Activated T-helper 17 cell treated with anti-CD3 and anti-CD28 coated beads, Interleukin-2, amount 50 U/mL, for 72 hours (primary cell): ENCODE measurements at regions not wholly inside any gene's neighbourhood (a gene's known extent, or its start where the extent isn't known, plus 50 kb on each side); places are given as distances from the start of the nearest gene placed in this dataset.

ENCODE experiments used
- ATAC-seq: fragments of 150-1000 bp; cut with Tn5 transposase; replicated peaks from 2 replicates; pipeline ENCODE4 v1.10.0; 2021; ENCODE audit warnings: mild to moderate bottlenecking, moderate library complexity
- H3K27ac Mint-ChIP-seq: one replicate; pipeline ENCODE4 v1.8.0; 2022; ENCODE audit warnings: mixed read lengths
- H3K27me3 Mint-ChIP-seq: one replicate; pipeline ENCODE4 v1.8.0; 2022; ENCODE audit warnings: mixed read lengths
- H3K36me3 Mint-ChIP-seq: one replicate; pipeline ENCODE4 v1.8.0; 2022; ENCODE audit warnings: low read depth, mild to moderate bottlenecking, mixed read lengths
- H3K4me1 Mint-ChIP-seq: one replicate; pipeline ENCODE4 v1.8.0; 2022; ENCODE audit warnings: mixed read lengths
- H3K4me3 Mint-ChIP-seq: one replicate; pipeline ENCODE4 v1.8.0; 2022; ENCODE audit warnings: mild to moderate bottlenecking, mixed read lengths
- H3K9me3 Mint-ChIP-seq: one replicate; pipeline ENCODE4 v1.8.0; 2022; ENCODE audit warnings: mixed read lengths

GRCh38 chr2:60278906-60279305 is 274.5 kb downstream of the BCL11A start:
- Mint-ChIP-seq H3K4me1 (no peaks in the 10 kb centered on the region), H3K4me3 (no peak overlapping the region), H3K27ac (no peak overlapping the region), H3K9me3 (no peaks in the 10 kb centered on the region), H3K27me3 (no peaks in the 10 kb centered on the region), H3K36me3 (no peaks in the 10 kb centered on the region)
- no peak for ATAC-seq

- Mint-ChIP-seq H3K27ac (no peak overlapping the region), H3K4me3 (no peak overlapping the region), H3K9me3 (no peaks in the 10 kb centered on the region), H3K36me3 (no peaks in the 10 kb centered on the region), H3K4me1 (no peaks in the 10 kb centered on the region), H3K27me3 (no peaks in the 10 kb centered on the region)
- no peak for ATAC-seq
Observed at GRCh38 chr2:60275958-60276357, 277.5 kb downstream of the BCL11A start.

GRCh38 chr2:60273836-60274235 is 279.6 kb downstream of the BCL11A start:
- no peaks in the 10 kb centered on the region for H3K9me3 Mint-ChIP-seq
- H3K36me3 Mint-ChIP-seq = no peaks in the 10 kb centered on the region
- no peaks in the 10 kb centered on the region for H3K4me1 Mint-ChIP-seq
- H3K27me3 Mint-ChIP-seq = no peaks in the 10 kb centered on the region
- no peak for ATAC-seq
- H3K27ac Mint-ChIP-seq = no peak overlapping the region
- no peak overlapping the region for H3K4me3 Mint-ChIP-seq

GRCh38 chr2:60271713-60272112 is 281.7 kb downstream of the BCL11A start:
- Mint-ChIP-seq H3K27ac (no peak overlapping the region), H3K4me3 (no peak overlapping the region), H3K27me3 (no peaks in the 10 kb centered on the region), H3K4me1 (no peaks in the 10 kb centered on the region), H3K36me3 (no peaks in the 10 kb centered on the region), H3K9me3 (no peaks in the 10 kb centered on the region)
- no peak for ATAC-seq

GRCh38 chr2:60271131-60271530 is 282.3 kb downstream of the BCL11A start:
- no peaks in the 10 kb centered on the region for H3K36me3 Mint-ChIP-seq
- no peaks in the 10 kb centered on the region for H3K27me3 Mint-ChIP-seq
- no peak for ATAC-seq
- H3K9me3 Mint-ChIP-seq = no peaks in the 10 kb centered on the region
- H3K4me3 Mint-ChIP-seq = no peak overlapping the region
- H3K4me1 Mint-ChIP-seq = no peaks in the 10 kb centered on the region
- H3K27ac Mint-ChIP-seq = no peak overlapping the region

- H3K27me3 Mint-ChIP-seq = peaks cover 11% of the 10 kb centered on the region
- H3K36me3 Mint-ChIP-seq = no peaks in the 10 kb centered on the region
- no peaks in the 10 kb centered on the region for H3K9me3 Mint-ChIP-seq
- ATAC-seq = no peak
- no peak overlapping the region for H3K27ac Mint-ChIP-seq
- H3K4me1 Mint-ChIP-seq = no peaks in the 10 kb centered on the region
- no peak overlapping the region for H3K4me3 Mint-ChIP-seq
Observed at GRCh38 chr2:60268661-60269060, 284.8 kb downstream of the BCL11A start.

- Mint-ChIP-seq H3K9me3 (no peaks in the 10 kb centered on the region), H3K27ac (no peak overlapping the region), H3K4me3 (no peak overlapping the region), H3K27me3 (peaks cover 11% of the 10 kb centered on the region), H3K4me1 (no peaks in the 10 kb centered on the region), H3K36me3 (no peaks in the 10 kb centered on the region)
- no peak for ATAC-seq
Observed at GRCh38 chr2:60268032-60268431, 285.4 kb downstream of the BCL11A start.

- Mint-ChIP-seq H3K4me3 (no peak overlapping the region), H3K27ac (no peak overlapping the region), H3K9me3 (no peaks in the 10 kb centered on the region), H3K4me1 (no peaks in the 10 kb centered on the region), H3K27me3 (peaks cover 11% of the 10 kb centered on the region), H3K36me3 (no peaks in the 10 kb centered on the region)
- ATAC-seq = no peak
Observed at GRCh38 chr2:60267122-60267521, 286.3 kb downstream of the BCL11A start.

- Mint-ChIP-seq H3K4me1 (no peaks in the 10 kb centered on the region), H3K9me3 (no peaks in the 10 kb centered on the region), H3K27ac (no peak overlapping the region), H3K36me3 (no peaks in the 10 kb centered on the region), H3K27me3 (peaks cover 11% of the 10 kb centered on the region), H3K4me3 (no peak overlapping the region)
- no peak for ATAC-seq
Observed at GRCh38 chr2:60262178-60262577, 291.3 kb downstream of the BCL11A start.

GRCh38 chr2:60260639-60261296 is 292.7 kb downstream of the BCL11A start:
- Mint-ChIP-seq H3K4me1 (no peaks in the 10 kb centered on the region), H3K9me3 (no peaks in the 10 kb centered on the region), H3K27me3 (peaks cover 11% of the 10 kb centered on the region), H3K4me3 (no peak overlapping the region), H3K27ac (no peak overlapping the region), H3K36me3 (no peaks in the 10 kb centered on the region)
- no peak for ATAC-seq

GRCh38 chr2:60259781-60260180 is 293.7 kb downstream of the BCL11A start:
- Mint-ChIP-seq H3K36me3 (no peaks in the 10 kb centered on the region), H3K27ac (no peak overlapping the region), H3K4me1 (no peaks in the 10 kb centered on the region), H3K4me3 (no peak overlapping the region), H3K9me3 (no peaks in the 10 kb centered on the region), H3K27me3 (peaks cover 7% of the 10 kb centered on the region)
- ATAC-seq = no peak

GRCh38 chr2:60252581-60253150 is 300.8 kb downstream of the BCL11A start:
- Mint-ChIP-seq H3K4me3 (no peak overlapping the region), H3K36me3 (no peaks in the 10 kb centered on the region), H3K9me3 (no peaks in the 10 kb centered on the region), H3K27me3 (no peaks in the 10 kb centered on the region), H3K4me1 (no peaks in the 10 kb centered on the region), H3K27ac (no peak overlapping the region)
- ATAC-seq = no peak

GRCh38 chr2:60251247-60251646 is 302.2 kb downstream of the BCL11A start:
- Mint-ChIP-seq H3K36me3 (no peaks in the 10 kb centered on the region), H3K27me3 (no peaks in the 10 kb centered on the region), H3K4me3 (no peak overlapping the region), H3K27ac (no peak overlapping the region), H3K4me1 (no peaks in the 10 kb centered on the region), H3K9me3 (peaks cover 4% of the 10 kb centered on the region)
- no peak for ATAC-seq

- peaks cover 4% of the 10 kb centered on the region for H3K9me3 Mint-ChIP-seq
- no peaks in the 10 kb centered on the region for H3K36me3 Mint-ChIP-seq
- H3K27me3 Mint-ChIP-seq = no peaks in the 10 kb centered on the region
- no peaks in the 10 kb centered on the region for H3K4me1 Mint-ChIP-seq
- H3K27ac Mint-ChIP-seq = no peak overlapping the region
- H3K4me3 Mint-ChIP-seq = no peak overlapping the region
- no peak for ATAC-seq
Observed at GRCh38 chr2:60249879-60250278, 303.6 kb downstream of the BCL11A start.

GRCh38 chr2:60247471-60247870 is 306.0 kb downstream of the BCL11A start:
- ATAC-seq = no peak
- peaks cover 3% of the 10 kb centered on the region for H3K27me3 Mint-ChIP-seq
- H3K4me3 Mint-ChIP-seq = no peak overlapping the region
- H3K4me1 Mint-ChIP-seq = no peaks in the 10 kb centered on the region
- peaks cover 4% of the 10 kb centered on the region for H3K9me3 Mint-ChIP-seq
- no peak overlapping the region for H3K27ac Mint-ChIP-seq
- no peaks in the 10 kb centered on the region for H3K36me3 Mint-ChIP-seq

- peaks cover 3% of the 10 kb centered on the region for H3K27me3 Mint-ChIP-seq
- no peak overlapping the region for H3K4me3 Mint-ChIP-seq
- no peak for ATAC-seq
- no peaks in the 10 kb centered on the region for H3K4me1 Mint-ChIP-seq
- H3K36me3 Mint-ChIP-seq = no peaks in the 10 kb centered on the region
- H3K27ac Mint-ChIP-seq = no peak overlapping the region
- H3K9me3 Mint-ChIP-seq = peaks cover 4% of the 10 kb centered on the region
Observed at GRCh38 chr2:60246583-60246982, 306.9 kb downstream of the BCL11A start.
